Thyroid gland (tissue), 4 donors: ENCODE measurements at regions not wholly inside any gene's neighbourhood (a gene's known extent, or its start where the extent isn't known, plus 50 kb on each side); places are given as distances from the start of the nearest gene placed in this dataset.

Experiments
- CTCF ChIP-seq, 6 experiments: fragments of 200-600 bp in 3 of 6; fragments of 450-650 bp in 3 of 6; sonication (generic) in 3 of 6; IDR thresholded peaks; one replicate each; pipeline ENCODE4 v1.5.1; 2016 to 2019; ENCODE audit warnings: antibody characterized with exemption in 6 of 6, mild to moderate bottlenecking in 2 of 6, inconsistent platforms in 1 of 6, moderate library complexity in 1 of 6
- POLR2A ChIP-seq, 2 donors: fragments of 450-650 bp; IDR thresholded peaks; one replicate each; pipeline ENCODE4 v1.6.1; 2017; ENCODE audit warnings: antibody characterized with exemption in 2 of 2, mild to moderate bottlenecking in 2 of 2, moderate library complexity in 1 of 2

DNA sequence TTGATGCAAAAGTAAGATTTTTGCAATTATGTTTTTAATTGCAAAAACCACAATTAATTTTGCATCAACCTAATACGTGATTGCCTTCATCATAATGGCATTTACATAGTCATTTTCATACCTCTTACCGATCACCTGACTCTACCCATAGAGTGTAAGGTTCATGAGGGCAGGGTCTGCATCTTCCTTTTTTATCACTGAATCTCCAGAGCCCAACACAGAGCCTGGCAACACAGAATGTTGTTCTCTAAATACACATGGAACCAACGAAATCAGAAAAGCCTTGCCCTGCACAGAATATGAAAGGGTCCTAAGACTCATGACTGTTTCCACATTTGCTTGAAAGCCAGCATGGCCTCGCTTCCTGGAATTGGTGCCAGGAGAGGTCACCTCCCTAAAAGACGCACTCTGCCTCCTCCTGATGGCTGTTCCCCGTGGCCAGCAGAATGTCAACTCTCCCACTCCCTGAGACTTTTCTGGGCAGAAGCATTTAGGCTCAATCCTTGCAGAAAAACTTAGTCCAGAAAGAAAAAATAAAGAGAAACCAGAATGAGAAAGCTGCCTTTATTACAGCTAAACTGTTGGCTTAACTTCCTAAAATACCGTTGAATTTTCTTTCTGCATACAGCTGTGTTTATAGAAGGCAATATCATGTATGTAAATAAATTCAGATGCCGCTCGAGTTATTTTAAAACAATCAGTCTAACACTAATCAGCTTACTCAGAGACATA, 327.8 kb upstream of the MAF start:
- no peak for TF ChIP-seq POLR2A (IDR thresholded peaks at IDR 0.05)
- no peak for TF ChIP-seq CTCF (IDR thresholded peaks at IDR 0.05)
